Endothelial cell (in vitro differentiated cells): ENCODE measurements at regions not wholly inside any gene's neighbourhood (a gene's known extent, or its start where the extent isn't known, plus 50 kb on each side); places are given as distances from the start of the nearest gene placed in this dataset.

Experiments used
- DNase-seq: peaks from one replicate; pipeline ENCODE4 v3.0.0; 2021; ENCODE audit warnings: low spot score
- H3K27ac Mint-ChIP-seq: one replicate; pipeline ENCODE4 v1.8.0; 2021; ENCODE audit warnings: mixed read lengths, inconsistent platforms; ENCODE audit not compliant: unreplicated experiment
- H3K27me3 Mint-ChIP-seq: one replicate; pipeline ENCODE4 v1.8.0; 2021; ENCODE audit warnings: mild to moderate bottlenecking, moderate library complexity, mixed read lengths, inconsistent platforms; ENCODE audit not compliant: unreplicated experiment
- H3K36me3 Mint-ChIP-seq: one replicate; pipeline ENCODE4 v1.8.0; 2021; ENCODE audit warnings: mild to moderate bottlenecking, low read depth, mixed read lengths, inconsistent platforms; ENCODE audit not compliant: unreplicated experiment
- H3K4me1 Mint-ChIP-seq: one replicate; pipeline ENCODE4 v1.8.0; 2021; ENCODE audit warnings: mild to moderate bottlenecking, mixed read lengths, inconsistent platforms; ENCODE audit not compliant: unreplicated experiment
- H3K4me3 Mint-ChIP-seq: one replicate; pipeline ENCODE4 v1.8.0; 2021; ENCODE audit warnings: mild to moderate bottlenecking, mixed read lengths, inconsistent platforms; ENCODE audit not compliant: unreplicated experiment
- H3K9me3 Mint-ChIP-seq: one replicate; pipeline ENCODE4 v1.8.0; 2021; ENCODE audit warnings: mixed read lengths, inconsistent platforms; ENCODE audit not compliant: unreplicated experiment
- CTCF ChIP-seq: fragments of 200-600 bp; sonication (generic); IDR thresholded peaks from one replicate; pipeline ENCODE4 v1.5.0; 2021; ENCODE audit warnings: antibody characterized with exemption; ENCODE audit not compliant: unreplicated experiment

DNA sequence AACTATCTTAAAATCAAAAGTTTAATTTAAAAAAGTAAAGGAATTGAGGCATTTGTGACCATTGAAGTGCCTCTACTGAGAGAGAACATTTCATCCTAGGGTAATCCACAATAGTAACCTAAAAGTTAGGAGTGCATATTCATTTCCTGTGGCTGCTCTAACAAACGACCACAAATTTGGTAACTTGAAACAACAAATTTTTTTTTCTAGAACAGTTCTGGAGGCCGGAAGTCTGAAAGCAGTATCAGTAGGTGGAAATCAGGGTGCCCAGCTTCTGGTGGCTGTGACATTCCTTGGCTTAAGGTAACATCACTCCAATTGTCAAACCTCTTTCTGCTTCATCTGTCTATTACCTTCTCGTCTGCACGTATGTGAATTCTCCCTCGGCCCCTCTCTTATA, 67.1 kb upstream of the SSBP2 start:
- no peak overlapping the region for H3K27ac Mint-ChIP-seq
- H3K36me3 Mint-ChIP-seq, result no peaks in the 10 kb centered on the region
- peaks cover 5% of the 10 kb centered on the region for H3K4me1 Mint-ChIP-seq
- no peak overlapping the region for H3K4me3 Mint-ChIP-seq
- TF ChIP-seq CTCF, result no peak
- DNase-seq, result no peak
- no peaks in the 10 kb centered on the region for H3K9me3 Mint-ChIP-seq
- H3K27me3 Mint-ChIP-seq, result peaks cover 6% of the 10 kb centered on the region

- Mint-ChIP-seq H3K9me3 (no peaks in the 10 kb centered on the region), H3K4me3 (no peak overlapping the region), H3K36me3 (no peaks in the 10 kb centered on the region), H3K27ac (no peak overlapping the region), H3K4me1 (peaks cover 5% of the 10 kb centered on the region), H3K27me3 (peaks cover 6% of the 10 kb centered on the region)
- no peak for DNase-seq
- no peak for TF ChIP-seq CTCF
Measured at GRCh38 chr5:81817086-81817485, 66.2 kb upstream of the SSBP2 start.

GRCh38 chr5:81815321-81815720, 64.4 kb upstream of the SSBP2 start:
- TF ChIP-seq CTCF, result no peak
- DNase-seq, result no peak
- H3K36me3 Mint-ChIP-seq, result no peaks in the 10 kb centered on the region
- no peak overlapping the region for H3K27ac Mint-ChIP-seq
- H3K27me3 Mint-ChIP-seq, result peaks cover 2% of the 10 kb centered on the region
- no peaks in the 10 kb centered on the region for H3K9me3 Mint-ChIP-seq
- no peak overlapping the region for H3K4me3 Mint-ChIP-seq
- peaks cover 5% of the 10 kb centered on the region for H3K4me1 Mint-ChIP-seq

- Mint-ChIP-seq H3K4me1 (no peaks in the 10 kb centered on the region), H3K27ac (no peak overlapping the region), H3K36me3 (no peaks in the 10 kb centered on the region), H3K4me3 (no peak overlapping the region), H3K27me3 (no peaks in the 10 kb centered on the region), H3K9me3 (no peaks in the 10 kb centered on the region)
- DNase-seq, result no peak
- TF ChIP-seq CTCF, result no peak
Measured at GRCh38 chr5:81808106-81808505, 57.2 kb upstream of the SSBP2 start.

- H3K4me1 Mint-ChIP-seq, result peaks cover 3% of the 10 kb centered on the region
- H3K4me3 Mint-ChIP-seq, result no peak overlapping the region
- H3K36me3 Mint-ChIP-seq, result no peaks in the 10 kb centered on the region
- no peak for DNase-seq
- no peaks in the 10 kb centered on the region for H3K9me3 Mint-ChIP-seq
- no peak for TF ChIP-seq CTCF
- no peaks in the 10 kb centered on the region for H3K27me3 Mint-ChIP-seq
- no peak overlapping the region for H3K27ac Mint-ChIP-seq
Measured at GRCh38 chr5:81805086-81805485, 54.2 kb upstream of the SSBP2 start.
